ENCODE measurements at regions not wholly inside any gene's neighbourhood (a gene's known extent, or its start where the extent isn't known, plus 50 kb on each side); places are given as distances from the start of the nearest gene placed in this dataset.

DNA sequence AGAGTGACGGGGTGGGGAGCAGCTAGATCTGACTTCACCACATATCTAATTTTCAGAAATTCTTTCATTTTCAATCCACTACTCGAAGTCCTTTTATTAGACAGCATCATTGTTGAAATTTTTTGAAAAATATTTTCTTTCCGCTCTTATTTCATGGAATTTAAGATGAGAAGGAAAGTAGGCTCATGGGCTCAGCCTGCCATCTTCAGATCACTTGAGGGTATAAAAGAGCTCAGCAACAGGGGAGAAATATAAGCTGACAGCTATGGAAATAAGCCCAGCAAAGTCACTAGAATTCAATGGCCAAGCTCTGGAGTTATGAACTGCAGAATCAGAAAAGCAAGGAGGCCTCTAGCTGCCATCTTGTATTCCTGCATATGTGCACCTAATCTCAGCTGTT lies 389.1 kb downstream of the XPNPEP1 start:
- no peaks in the 10 kb centered on the region for H3K27me3 ChIP-seq (ENCODE audit: insufficient read depth, low read depth, low read length)
- no peaks in the 10 kb centered on the region for H3K79me2 ChIP-seq (replicated peaks; ENCODE audit: insufficient read depth, low read length)
- TF ChIP-seq EP300 (conservative IDR thresholded peaks at IDR 0.05; ENCODE audit: poor library complexity, severe bottlenecking) (no peak), TAF1 (IDR thresholded peaks at IDR 0.05; ENCODE audit: low read depth) (no peak), POLR2AphosphoS5 (IDR thresholded peaks at IDR 0.05) (no peak), RAD21 (conservative IDR thresholded peaks at IDR 0.05) (peak; percentile 53), EZH2 (IDR thresholded peaks at IDR 0.05; ENCODE audit: borderline replicate concordance, insufficient read depth, low read length, poor library complexity, severe bottlenecking) (no peak), SMC3 (conservative IDR thresholded peaks at IDR 0.05; ENCODE audit: poor library complexity) (peak; percentile 27), REST (IDR thresholded peaks at IDR 0.05; ENCODE audit: borderline replicate concordance) (no peak), MXI1 (conservative IDR thresholded peaks at IDR 0.05; ENCODE audit: poor library complexity, severe bottlenecking) (no peak)
- TF ChIP-seq, protein P1, sequence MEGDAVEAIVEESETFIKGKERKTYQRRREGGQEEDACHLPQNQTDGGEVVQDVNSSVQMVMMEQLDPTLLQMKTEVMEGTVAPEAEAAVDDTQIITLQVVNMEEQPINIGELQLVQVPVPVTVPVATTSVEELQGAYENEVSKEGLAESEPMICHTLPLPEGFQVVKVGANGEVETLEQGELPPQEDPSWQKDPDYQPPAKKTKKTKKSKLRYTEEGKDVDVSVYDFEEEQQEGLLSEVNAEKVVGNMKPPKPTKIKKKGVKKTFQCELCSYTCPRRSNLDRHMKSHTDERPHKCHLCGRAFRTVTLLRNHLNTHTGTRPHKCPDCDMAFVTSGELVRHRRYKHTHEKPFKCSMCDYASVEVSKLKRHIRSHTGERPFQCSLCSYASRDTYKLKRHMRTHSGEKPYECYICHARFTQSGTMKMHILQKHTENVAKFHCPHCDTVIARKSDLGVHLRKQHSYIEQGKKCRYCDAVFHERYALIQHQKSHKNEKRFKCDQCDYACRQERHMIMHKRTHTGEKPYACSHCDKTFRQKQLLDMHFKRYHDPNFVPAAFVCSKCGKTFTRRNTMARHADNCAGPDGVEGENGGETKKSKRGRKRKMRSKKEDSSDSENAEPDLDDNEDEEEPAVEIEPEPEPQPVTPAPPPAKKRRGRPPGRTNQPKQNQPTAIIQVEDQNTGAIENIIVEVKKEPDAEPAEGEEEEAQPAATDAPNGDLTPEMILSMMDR (IDR thresholded peaks at IDR 0.05; ENCODE audit: poor library complexity, severe bottlenecking): peak; percentile 46
- H3K9me2 ChIP-seq (ENCODE audit: insufficient read depth, low read length): no peaks in the 10 kb centered on the region
- no peak overlapping the region for H3K27ac ChIP-seq (ENCODE audit: low read length)
- no peaks in the 10 kb centered on the region for H3K9me3 ChIP-seq (ENCODE audit: low read length)
- no peak overlapping the region for H3K9ac ChIP-seq (ENCODE audit: low read length)
- H3K4me3 ChIP-seq (ENCODE audit: low read length): no peak overlapping the region
- no peak overlapping the region for H2AFZ ChIP-seq (ENCODE audit: low read depth, low read length)
- no peaks in the 10 kb centered on the region for H4K20me1 ChIP-seq (ENCODE audit: insufficient read depth)
- H3K4me2 ChIP-seq (ENCODE audit: low read length): no peak overlapping the region
- H3F3A ChIP-seq (ENCODE audit: insufficient read depth, low read length, poor library complexity, severe bottlenecking): no peaks in the 10 kb centered on the region
- no peaks in the 10 kb centered on the region for H3K36me3 ChIP-seq (ENCODE audit: insufficient read depth, low read length)

DNA sequence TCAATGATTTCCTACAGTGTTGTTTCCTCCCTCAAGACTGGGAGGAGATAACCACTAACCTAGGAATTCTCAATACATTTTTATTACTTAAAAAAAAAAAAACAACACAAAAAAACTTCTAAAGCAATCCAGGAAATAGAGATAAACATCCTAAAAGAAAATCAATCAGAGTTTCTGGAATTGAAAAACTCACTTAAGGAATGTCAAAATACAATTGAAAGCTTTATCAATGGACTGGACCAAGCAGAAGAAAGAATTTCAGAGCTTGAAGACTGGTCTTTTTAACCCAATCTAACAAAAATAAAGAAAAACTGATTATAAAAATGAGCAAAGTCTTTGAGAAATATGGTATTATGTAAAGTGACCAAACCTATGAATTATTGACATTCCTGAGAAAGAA lies 394.1 kb downstream of the XPNPEP1 start:
- H3F3A ChIP-seq (ENCODE audit: insufficient read depth, low read length, poor library complexity, severe bottlenecking): no peaks in the 10 kb centered on the region
- no peaks in the 10 kb centered on the region for H4K20me1 ChIP-seq (ENCODE audit: insufficient read depth)
- H3K9me3 ChIP-seq (ENCODE audit: low read length): no peaks in the 10 kb centered on the region
- H3K9ac ChIP-seq (ENCODE audit: low read length): no peak overlapping the region
- TF ChIP-seq, protein P1 (IDR thresholded peaks at IDR 0.05; ENCODE audit: poor library complexity, severe bottlenecking): no peak
- TF ChIP-seq POLR2AphosphoS5 (IDR thresholded peaks at IDR 0.05) (no peak), MXI1 (conservative IDR thresholded peaks at IDR 0.05; ENCODE audit: poor library complexity, severe bottlenecking) (no peak), SMC3 (conservative IDR thresholded peaks at IDR 0.05; ENCODE audit: poor library complexity) (no peak), EP300 (conservative IDR thresholded peaks at IDR 0.05; ENCODE audit: poor library complexity, severe bottlenecking) (no peak), EZH2 (IDR thresholded peaks at IDR 0.05; ENCODE audit: borderline replicate concordance, insufficient read depth, low read length, poor library complexity, severe bottlenecking) (no peak), REST (IDR thresholded peaks at IDR 0.05; ENCODE audit: borderline replicate concordance) (no peak), RAD21 (conservative IDR thresholded peaks at IDR 0.05) (no peak), TAF1 (IDR thresholded peaks at IDR 0.05; ENCODE audit: low read depth) (no peak)
- no peaks in the 10 kb centered on the region for H3K79me2 ChIP-seq (replicated peaks; ENCODE audit: insufficient read depth, low read length)
- H3K27me3 ChIP-seq (ENCODE audit: insufficient read depth, low read depth, low read length): no peaks in the 10 kb centered on the region
- no peaks in the 10 kb centered on the region for H3K9me2 ChIP-seq (ENCODE audit: insufficient read depth, low read length)
- H3K4me3 ChIP-seq (ENCODE audit: low read length): no peak overlapping the region
- H3K27ac ChIP-seq (ENCODE audit: low read length): no peak overlapping the region
- no peak overlapping the region for H3K4me2 ChIP-seq (ENCODE audit: low read length)
- no peak overlapping the region for H2AFZ ChIP-seq (ENCODE audit: low read depth, low read length)
- no peaks in the 10 kb centered on the region for H3K36me3 ChIP-seq (ENCODE audit: insufficient read depth, low read length)
